GM12878 (cell line): ENCODE measurements at regions not wholly inside any gene's neighbourhood (a gene's known extent, or its start where the extent isn't known, plus 50 kb on each side); places are given as distances from the start of the nearest gene placed in this dataset.
"Not testable (repeated sequence)": the region's sequence is repeated elsewhere in the genome, so short reads cannot be mapped to it uniquely, and the experiment has no call there.

ENCODE experiments used
- ATAC-seq: fragments of 200-7000 bp; cut with Tn5 transposase; 3 replicates; pipeline ENCODE4 v1.9.1; 2020; ENCODE audit warnings: mild to moderate bottlenecking, moderate library complexity
- BruUV-seq: library from RNA; stranded (reverse); fragments of 400-500 nt; replicated peaks from 2 replicates; lab custom pipeline; 2021; lab: Mats Ljungman, UMichigan
- CTCF ChIA-PET: fragments of 300-600 bp; sonication (Branson Sonifier 250); formaldehyde crosslinking; extraction: SDS; loops from one replicate; lab custom pipeline; 2021; ENCODE audit warnings: inconsistent platforms; lab: Yijun Ruan, JAX
- POLR2A ChIA-PET: fragments of 350-600 bp; formaldehyde crosslinking; extraction: SDS; loops from one replicate; lab custom pipeline; 2021; ENCODE audit warnings: inconsistent platforms; lab: Charles Lee
- RAD21 ChIA-PET: fragments of 300-600 bp; sonication (Branson Sonifier 250); formaldehyde crosslinking; loops from one replicate; lab custom pipeline; 2023; ENCODE audit warnings: antibody characterized with exemption; ENCODE audit not compliant: unreplicated experiment; lab: Charles Lee
- SMC1A ChIA-PET: fragments of 300-600 bp; sonication (Branson Sonifier 250); formaldehyde crosslinking; loops from one replicate; lab custom pipeline; 2023; ENCODE audit not compliant: unreplicated experiment, uncharacterized antibody; lab: Charles Lee
- DNase-seq: peaks from one replicate; pipeline ENCODE4 v3.0.0-alpha.2; 2011; ENCODE audit warnings: low read depth, low spot score
- FAIRE-seq: peaks from 3 replicates; lab custom pipeline; 2011; peaks lifted over from hg19 to GRCh38; lab: Jason Lieb, UNC
- H2AFZ ChIP-seq: 2 replicates; pipeline ENCODE4 v1.6.0; 2011; ENCODE audit warnings: low read depth, low read length, control low read depth; ENCODE audit not compliant: control insufficient read depth
- H3K27ac ChIP-seq: 2 replicates; pipeline ENCODE4 v1.5.1; 2011; ENCODE audit warnings: control low read depth; ENCODE audit not compliant: control insufficient read depth, insufficient read depth
- H3K27me3 ChIP-seq, 2 experiments: replicated peaks in 1 of 2; 2 replicates each; pipeline versions ENCODE4 v1.6.0 to v1.6.1; 2011; ENCODE audit warnings: low read length in 1 of 2; ENCODE audit not compliant: control insufficient read depth in 2 of 2, insufficient read depth in 2 of 2
- H3K36me3 ChIP-seq, 2 experiments: 2 replicates each; pipeline ENCODE4 v1.5.1; 2011; ENCODE audit warnings: low read length in 1 of 2; ENCODE audit not compliant: control insufficient read depth in 2 of 2, insufficient read depth in 2 of 2
- H3K4me1 ChIP-seq: 2 replicates; pipeline ENCODE4 v1.6.1; 2011; ENCODE audit warnings: mild to moderate bottlenecking, low read length, moderate library complexity, mixed read lengths; ENCODE audit not compliant: control insufficient read depth, insufficient read depth
- H3K4me2 ChIP-seq: 2 replicates; pipeline ENCODE4 v1.6.0; 2011; ENCODE audit warnings: control low read depth; ENCODE audit not compliant: control insufficient read depth, insufficient read depth
- H3K4me3 ChIP-seq: fragments of 200-600 bp; sonication (generic); 2 replicates; pipeline ENCODE4 v1.5.1; 2016
- H3K79me2 ChIP-seq: 2 replicates; pipeline ENCODE4 v1.6.0; 2011; ENCODE audit warnings: low read length; ENCODE audit not compliant: control insufficient read depth, insufficient read depth
- H3K9ac ChIP-seq: 2 replicates; pipeline ENCODE4 v1.8.0; 2011; ENCODE audit warnings: low read length, control low read depth, mixed read lengths; ENCODE audit not compliant: control insufficient read depth, insufficient read depth
- H3K9me3 ChIP-seq: replicated peaks from 3 replicates; pipeline ENCODE4 v1.5.1; 2011; ENCODE audit warnings: mild to moderate bottlenecking, low read length; ENCODE audit not compliant: control insufficient read depth, insufficient read depth
- H4K20me1 ChIP-seq: 2 replicates; pipeline ENCODE4 v1.6.0; 2011; ENCODE audit not compliant: control insufficient read depth, insufficient read depth
- CUX1 ChIP-seq: IDR thresholded peaks from 2 replicates; pipeline ENCODE4 v1.6.1; 2012; ENCODE audit warnings: improper control_type of control experiment, low read depth, low read length; ENCODE audit not compliant: insufficient replicate concordance
- RFX5 ChIP-seq: IDR thresholded peaks from 2 replicates; pipeline ENCODE4 v1.6.1; 2011; ENCODE audit warnings: low read depth, low read length, improper control_type of control experiment
- RUNX3 ChIP-seq: IDR thresholded peaks from 2 replicates; pipeline ENCODE4 v1.6.1; 2012; ENCODE audit warnings: low read length, inconsistent platforms
- USF1 ChIP-seq: IDR thresholded peaks from 2 replicates; pipeline ENCODE4 v1.6.1; 2011; ENCODE audit warnings: borderline replicate concordance, low read depth, mild to moderate bottlenecking, moderate library complexity, mixed read lengths, low read length; ENCODE audit not compliant: insufficient read depth; ENCODE audit errors: extremely low read length
- WGBS: methylation state at CpG from one replicate; pipeline ENCODE4 v1.1.6; 2016; ENCODE audit warnings: low lambda C conversion rate; ENCODE audit not compliant: insufficient replicate concordance, insufficient coverage; ENCODE audit errors: missing lambda C conversion rate; 5-methylcytosine and 5-hydroxymethylcytosine counted together
- in situ Hi-C: fragments of 300-500 bp; cut with MboI; formaldehyde crosslinking; loops from 9 replicates; pipeline ENCODE4 v1.14.3; 2018; ENCODE audit warnings: mixed read lengths
- intact Hi-C: fragments of 100-400 bp; cut with micrococcal nuclease; formaldehyde crosslinking; loops from one replicate; pipeline ENCODE4 v1.14.2; 2022; ENCODE audit not compliant: unreplicated experiment

GRCh38 chr10:109618301-109618700, 305.0 kb downstream of the XPNPEP1 start (continued):
- TF ChIP-seq RFX5 = no peak
- TF ChIP-seq CUX1 = no peak
- no peak for TF ChIP-seq RUNX3
- TF ChIP-seq, all 136 proteins: peak for 0

GRCh38 chr10:109616359-109616980, 306.8 kb downstream of the XPNPEP1 start:
- H3K4me2 ChIP-seq = no peak overlapping the region
- no peak overlapping the region for H2AFZ ChIP-seq
- WGBS = 31% methylated on average over 3 of the region's 3 CpGs
- H3K36me3 ChIP-seq = no peaks in the 10 kb centered on the region
- H3K9me3 ChIP-seq = no peaks in the 10 kb centered on the region
- TF ChIP-seq USF1 = no peak
- TF ChIP-seq, all 136 proteins: peak for 0
- no peak overlapping the region for H3K4me3 ChIP-seq
- CTCF ChIA-PET = interaction anchor here (1.5 kb wide), 1 partner anchor 13 kb away, joined by 4 read pairs; no protein-coding TSS in a partner anchor
- H3K79me2 ChIP-seq = no peaks in the 10 kb centered on the region
- H3K4me1 ChIP-seq = no peaks in the 10 kb centered on the region
- BruUV-seq = no TSS peak
- SMC1A ChIA-PET = no interaction called here
- DNase-seq = no peak
- no peak overlapping the region for H3K27ac ChIP-seq
- in situ Hi-C loops (no loop called here), intact Hi-C loops (no loop called here)
- H4K20me1 ChIP-seq = no peaks in the 10 kb centered on the region
- POLR2A ChIA-PET = no interaction called here
- FAIRE-seq = no peak
- RAD21 ChIA-PET = no interaction called here
- H3K27me3 ChIP-seq = no peaks in the 10 kb centered on the region
- no peak for ATAC-seq
- H3K9ac ChIP-seq = no peak overlapping the region

- CTCF ChIA-PET = interaction anchor here (0.6 kb wide), 1 partner anchor 144 kb away, joined by 3 read pairs; no protein-coding TSS in a partner anchor
- WGBS = 8% methylated on average over 1 of the region's 1 CpG
- in situ Hi-C loops = not testable (repeated sequence)
These were observed 328.0 kb downstream of the XPNPEP1 start for GRCh38 chr10:109595356-109595755.

More at GRCh38 chr10:109595356-109595755, 328.0 kb downstream of the XPNPEP1 start:
- DNase-seq, H2AFZ ChIP-seq, H3K27me3 ChIP-seq, H3K4me2 ChIP-seq, H4K20me1 ChIP-seq, H3K4me3 ChIP-seq, BruUV-seq, FAIRE-seq, H3K9ac ChIP-seq, ATAC-seq, H3K27ac ChIP-seq, H3K36me3 ChIP-seq, RAD21 ChIA-PET, intact Hi-C loops, SMC1A ChIA-PET, H3K9me3 ChIP-seq, H3K79me2 ChIP-seq, H3K4me1 ChIP-seq, POLR2A ChIA-PET: not testable (repeated sequence)
